Upper lobe of left lung (tissue), 6 donors: ENCODE measurements at regions not wholly inside any gene's neighbourhood (a gene's known extent, or its start where the extent isn't known, plus 50 kb on each side); places are given as distances from the start of the nearest gene placed in this dataset.
A peak's percentile ranks its signal among the peaks of the same experiment; 100 is the strongest.
"Not testable (repeated sequence)": the region's sequence is repeated elsewhere in the genome, so short reads cannot be mapped to it uniquely, and the experiment has no call there.

ENCODE experiments used
- ATAC-seq, 2 donors: fragments of 200-7000 bp; cut with Tn5 transposase; one replicate each; pipeline ENCODE4 v1.9.1; 2022; ENCODE audit warnings: mild to moderate bottlenecking in 2 of 2, moderate library complexity in 2 of 2; ENCODE audit not compliant: low FRiP score in 2 of 2
- DNase-seq, 2 donors: peaks; one replicate each; pipeline ENCODE4 v3.0.0-alpha.2; 2019 to 2020
- H3K27ac ChIP-seq, 4 donors: fragments of 200-600 bp; sonication (generic); one replicate each; pipeline ENCODE4 v1.5.1; 2016 to 2019
- H3K27me3 ChIP-seq, 4 donors: fragments of 200-600 bp; sonication (generic); one replicate each; pipeline ENCODE4 v1.5.1; 2017 to 2019
- H3K36me3 ChIP-seq, 4 donors: fragments of 200-600 bp; sonication (generic); one replicate each; pipeline ENCODE4 v1.5.1; 2016 to 2019
- H3K4me1 ChIP-seq, 4 donors: fragments of 200-600 bp; sonication (generic); one replicate each; pipeline ENCODE4 v1.5.1; 2018 to 2019
- H3K4me3 ChIP-seq, 4 donors: fragments of 200-600 bp; sonication (generic); one replicate each; pipeline ENCODE4 v1.5.1; 2017 to 2019; ENCODE audit warnings: mild to moderate bottlenecking in 2 of 4, moderate library complexity in 1 of 4
- H3K9me3 ChIP-seq, 4 donors: fragments of 200-600 bp; sonication (generic); one replicate each; pipeline ENCODE4 v1.5.1; 2018 to 2019
- CTCF ChIP-seq, 6 experiments: fragments of 450-650 bp in 4 of 6; fragments of 200-600 bp in 2 of 6; sonication (generic) in 2 of 6; IDR thresholded peaks; one replicate each; pipeline ENCODE4 v1.5.1; 2016 to 2019; ENCODE audit warnings: antibody characterized with exemption in 6 of 6
- EP300 ChIP-seq, 4 donors: sonication (generic); formaldehyde crosslinking; IDR thresholded peaks; one replicate each; pipeline ENCODE4 v1.5.1; 2017; ENCODE audit warnings: antibody characterized with exemption in 4 of 4, control low read depth in 2 of 4
- POLR2A ChIP-seq, 4 donors: fragments of 450-650 bp; IDR thresholded peaks; one replicate each; pipeline ENCODE4 v1.5.1; 2016 to 2017; ENCODE audit warnings: antibody characterized with exemption in 4 of 4, mild to moderate bottlenecking in 2 of 4
- POLR2AphosphoS5 ChIP-seq, 2 donors: sonication (generic); formaldehyde crosslinking; IDR thresholded peaks; one replicate each; pipeline ENCODE4 v1.5.1; 2017; ENCODE audit warnings: antibody characterized with exemption in 2 of 2
- WGBS, 2 donors: methylation state at CpG; one replicate each; pipeline ENCODE4 v1.1.5; 2017 to 2018; 5-methylcytosine and 5-hydroxymethylcytosine counted together
- donor health status: DM: no; HTN: no; CAD: no; lungs with moderate emphysema.
- donor health status: DM: no; HTN: yes; CAD: no; lungs with severe emphysema.

DNA sequence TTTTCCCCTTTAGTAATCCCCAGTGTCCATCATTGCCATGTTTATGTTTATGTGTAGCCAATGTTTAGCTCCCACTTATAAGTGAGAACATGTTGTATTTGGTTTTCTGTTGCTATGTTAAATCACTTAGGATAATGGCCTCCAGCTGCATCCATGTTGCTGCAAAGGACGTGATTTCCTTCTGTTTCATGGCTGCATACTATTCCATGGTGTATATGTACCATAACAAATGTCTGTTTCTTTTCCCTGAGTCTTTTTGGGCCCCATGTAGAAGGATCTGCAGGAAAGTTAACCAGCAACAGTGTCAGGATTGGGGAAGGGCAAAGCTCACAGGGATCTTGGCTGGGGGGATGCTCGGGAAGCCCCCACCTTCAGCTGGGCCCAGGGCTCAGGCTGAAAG lies 64.3 kb upstream of the SULF2 start:
- Histone ChIP-seq H3K36me3 (no peaks in the 10 kb centered on the region), H3K27me3 (no peaks in the 10 kb centered on the region), H3K4me1 (no peaks in the 10 kb centered on the region), H3K4me3 (no peak overlapping the region), H3K9me3 (no peaks in the 10 kb centered on the region), H3K27ac (no peak overlapping the region)
- TF ChIP-seq POLR2AphosphoS5 (IDR thresholded peaks at IDR 0.05): no peak
- TF ChIP-seq EP300 (IDR thresholded peaks at IDR 0.05): no peak
- no peak for TF ChIP-seq CTCF (IDR thresholded peaks at IDR 0.05)
- TF ChIP-seq POLR2A (IDR thresholded peaks at IDR 0.05): no peak
- ATAC-seq (no peak), DNase-seq (no peak)
- 72 to 90% methylated on average over 2 of the region's 2 CpGs for WGBS, 2 donors

GRCh38 chr20:47849006-47849405 lies 63.7 kb upstream of the SULF2 start:
- ATAC-seq (no peak), DNase-seq (no peak)
- WGBS, 2 donors: 75 to 78% methylated on average over 12 to 15 of the region's 15 CpGs
- H3K27me3 ChIP-seq: no peaks in the 10 kb centered on the region
- no peak overlapping the region for H3K27ac ChIP-seq
- H3K4me1 ChIP-seq: no peaks in the 10 kb centered on the region
- no peaks in the 10 kb centered on the region for H3K9me3 ChIP-seq
- TF ChIP-seq CTCF (IDR thresholded peaks at IDR 0.05): no peak
- H3K4me3 ChIP-seq: no peak overlapping the region
- no peaks in the 10 kb centered on the region for H3K36me3 ChIP-seq

GRCh38 chr20:47848534-47848933 lies 63.3 kb upstream of the SULF2 start:
- H3K9me3 ChIP-seq, H3K4me1 ChIP-seq, H3K27me3 ChIP-seq, DNase-seq, H3K27ac ChIP-seq, H3K4me3 ChIP-seq, H3K36me3 ChIP-seq: not testable (repeated sequence)
- WGBS, 2 donors: 8 to 31% methylated on average over 4 of the region's 4 CpGs
- peak in 1 of 2 donors; percentile 40 for ATAC-seq

DNA sequence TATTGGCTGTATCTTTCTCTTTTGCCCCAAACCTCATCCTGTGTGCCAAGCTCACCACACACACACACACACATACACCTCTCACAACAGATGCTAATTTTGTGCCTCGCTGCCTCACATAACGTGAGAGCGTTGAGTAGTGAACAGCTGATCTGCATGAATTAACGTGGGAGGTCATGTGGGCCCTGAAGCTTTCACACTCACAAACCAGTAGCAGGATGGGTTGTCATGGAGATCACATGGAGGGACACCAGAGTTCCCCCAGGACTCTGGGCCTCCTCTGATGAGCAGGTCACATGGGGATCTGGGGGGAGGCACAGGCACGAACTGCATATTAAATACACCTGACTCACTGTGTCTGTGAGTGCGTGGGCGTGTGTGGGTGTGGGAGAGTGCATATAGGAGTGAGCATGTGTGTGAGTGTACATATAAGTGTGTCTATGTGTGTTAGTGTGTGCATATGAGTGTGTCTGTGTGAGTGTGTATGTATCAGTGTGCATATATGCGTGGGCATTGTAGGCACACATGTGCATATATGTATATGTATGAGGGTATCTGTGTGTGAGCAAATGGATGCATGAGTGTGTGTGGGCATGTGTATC lies 62.7 kb upstream of the SULF2 start:
- H3K4me3 ChIP-seq: no peak overlapping the region
- TF ChIP-seq EP300 (IDR thresholded peaks at IDR 0.05) (no peak), POLR2AphosphoS5 (IDR thresholded peaks at IDR 0.05) (no peak), CTCF (IDR thresholded peaks at IDR 0.05) (no peak), POLR2A (IDR thresholded peaks at IDR 0.05) (no peak)
- no peaks in the 10 kb centered on the region for H3K36me3 ChIP-seq
- 77 to 86% methylated on average over 8 of the region's 8 CpGs for WGBS, 2 donors
- DNase-seq (no peak), ATAC-seq (no peak)
- H3K27ac ChIP-seq: no peak overlapping the region
- H3K27me3 ChIP-seq: no peaks in the 10 kb centered on the region
- H3K9me3 ChIP-seq: no peaks in the 10 kb centered on the region
- H3K4me1 ChIP-seq: no peaks in the 10 kb centered on the region

DNA sequence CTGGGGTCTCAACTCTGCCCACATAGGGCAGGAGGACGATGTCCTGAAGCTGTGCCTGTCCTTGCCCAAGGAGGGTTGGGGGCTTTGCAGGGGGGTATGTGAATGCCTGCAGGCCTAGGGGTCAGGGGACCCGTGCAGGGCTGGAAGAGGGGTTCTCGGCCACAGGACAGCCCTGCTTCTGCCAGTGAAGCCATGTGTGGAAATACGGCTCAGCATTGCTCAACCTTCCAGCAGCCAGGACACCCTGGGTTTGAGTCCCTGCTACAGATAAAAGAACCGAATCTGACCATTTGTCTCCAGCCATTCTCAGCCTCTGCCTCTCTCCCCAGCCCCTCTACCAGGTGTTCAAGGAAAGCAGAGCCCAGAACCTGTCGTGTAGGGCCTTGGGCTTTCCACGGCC lies 61.9 kb upstream of the SULF2 start:
- not testable (repeated sequence) for H3K27ac ChIP-seq, H3K27me3 ChIP-seq, H3K36me3 ChIP-seq, ATAC-seq, H3K4me3 ChIP-seq, DNase-seq, H3K9me3 ChIP-seq, H3K4me1 ChIP-seq
- WGBS, 2 donors: 82 to 85% methylated on average over 2 to 4 of the region's 7 CpGs

- not testable (repeated sequence) for H3K9me3 ChIP-seq, H3K36me3 ChIP-seq, DNase-seq, H3K27me3 ChIP-seq, H3K4me1 ChIP-seq, H3K27ac ChIP-seq, ATAC-seq, H3K4me3 ChIP-seq
- 75 to 100% methylated on average over 6 to 10 of the region's 10 CpGs for WGBS, 2 donors
Observed at GRCh38 chr20:47846651-47847050, 61.4 kb upstream of the SULF2 start.

DNA sequence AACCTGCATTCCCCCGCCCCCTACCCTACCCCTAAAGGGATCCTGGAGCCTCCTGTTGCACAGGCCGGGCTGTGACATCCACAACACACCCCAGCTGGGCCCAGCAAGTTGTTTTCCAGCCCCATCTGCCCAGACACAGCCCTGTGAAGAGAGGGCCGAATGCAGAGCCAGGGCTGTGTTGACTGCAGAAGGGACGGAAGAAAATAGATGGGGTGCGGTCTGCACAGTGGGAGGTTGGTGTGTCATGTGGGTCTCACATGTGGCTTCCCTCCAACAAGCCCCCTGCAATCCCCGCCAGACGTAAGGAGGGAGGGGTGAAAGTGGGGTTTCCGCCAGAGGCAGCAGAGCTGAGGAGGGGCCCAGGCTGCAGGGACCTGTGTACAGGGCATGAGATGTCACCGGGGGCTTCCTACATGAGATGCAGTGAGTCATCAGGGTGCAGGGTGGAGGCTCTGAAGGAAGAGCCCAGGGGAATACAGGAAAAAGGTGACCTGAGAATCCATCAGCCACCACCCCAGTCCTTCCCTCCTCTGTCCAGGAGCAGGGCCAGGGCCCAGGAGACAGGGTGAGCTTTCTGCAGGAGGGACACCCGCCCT lies 60.2 kb upstream of the SULF2 start:
- ATAC-seq, H3K4me1 ChIP-seq, H3K4me3 ChIP-seq, H3K36me3 ChIP-seq, H3K9me3 ChIP-seq, DNase-seq, H3K27ac ChIP-seq, H3K27me3 ChIP-seq: not testable (repeated sequence)
- WGBS, 2 donors: 69 to 84% methylated on average over 9 to 10 of the region's 10 CpGs

DNA sequence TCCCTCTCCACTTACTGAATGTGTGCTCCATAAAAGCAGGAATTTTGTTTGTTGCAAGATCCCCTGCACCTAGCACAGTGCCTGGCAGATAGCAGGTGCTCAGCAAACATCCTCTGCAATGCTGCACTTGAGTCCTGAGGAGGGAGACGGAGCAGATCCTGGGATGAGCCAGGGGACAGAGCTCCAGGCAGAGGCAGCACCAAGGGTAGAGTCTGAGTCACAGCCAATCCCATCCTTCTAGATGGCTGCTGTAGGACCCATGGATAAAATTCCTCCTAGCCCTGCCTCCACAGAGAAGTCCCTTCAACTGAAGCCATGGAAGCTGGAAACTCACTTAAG lies 59.3 kb upstream of the SULF2 start:
- not testable (repeated sequence) for H3K4me3 ChIP-seq, DNase-seq, H3K4me1 ChIP-seq, H3K27ac ChIP-seq, H3K27me3 ChIP-seq, H3K9me3 ChIP-seq, H3K36me3 ChIP-seq, ATAC-seq
- 79 to 83% methylated on average over 1 of the region's 1 CpG for WGBS, 2 donors
